WTC11 (cell line): ENCODE measurements at regions not wholly inside any gene's neighbourhood (a gene's known extent, or its start where the extent isn't known, plus 50 kb on each side); places are given as distances from the start of the nearest gene placed in this dataset.

Experiments
- CREB1 ChIP-seq: sonication (generic); formaldehyde crosslinking; IDR thresholded peaks from 2 replicates; pipeline ENCODE4 v1.8.0; 2023; ENCODE audit warnings: mild to moderate bottlenecking, missing genetic modification reagents
- CTCF ChIP-seq: fragments of 200-600 bp; IDR thresholded peaks from 2 replicates; pipeline ENCODE4 v1.8.0; 2022; ENCODE audit warnings: antibody characterized with exemption
- E2F5 ChIP-seq: sonication (generic); formaldehyde crosslinking; IDR thresholded peaks from 2 replicates; pipeline ENCODE4 v1.8.1; 2022; ENCODE audit warnings: mild to moderate bottlenecking, moderate library complexity, missing genetic modification reagents
- FOXP1 ChIP-seq: sonication (generic); formaldehyde crosslinking; IDR thresholded peaks from 2 replicates; pipeline ENCODE4 v1.8.0; 2022; ENCODE audit warnings: missing genetic modification reagents, mild to moderate bottlenecking, moderate library complexity, borderline replicate concordance
- MLX ChIP-seq: sonication (generic); formaldehyde crosslinking; IDR thresholded peaks from 2 replicates; pipeline ENCODE4 v1.8.1; 2023; ENCODE audit warnings: mild to moderate bottlenecking, missing genetic modification reagents, moderate library complexity
- MXD4 ChIP-seq: fragments of 250-450 bp; sonication (Bioruptor Pico); IDR thresholded peaks from 2 replicates; pipeline ENCODE4 v1.8.0; 2021; ENCODE audit warnings: mild to moderate bottlenecking, moderate library complexity, borderline replicate concordance
- NR2C2 ChIP-seq: sonication (generic); formaldehyde crosslinking; IDR thresholded peaks from 2 replicates; pipeline ENCODE4 v1.8.0; 2022; ENCODE audit warnings: mild to moderate bottlenecking, missing genetic modification reagents
- OVOL2 ChIP-seq: fragments of 250-450 bp; sonication (Bioruptor Pico); IDR thresholded peaks from 2 replicates; pipeline ENCODE4 v1.9.0; 2021; ENCODE audit warnings: mild to moderate bottlenecking, borderline replicate concordance
- SP1 ChIP-seq: sonication (generic); formaldehyde crosslinking; conservative IDR thresholded peaks from 2 replicates; pipeline ENCODE4 v1.8.1; 2022; ENCODE audit warnings: missing genetic modification reagents
- USF1 ChIP-seq: sonication (generic); formaldehyde crosslinking; IDR thresholded peaks from 2 replicates; pipeline ENCODE4 v1.8.0; 2022; ENCODE audit warnings: mild to moderate bottlenecking, missing genetic modification reagents
- ZNF138 ChIP-seq: sonication (generic); formaldehyde crosslinking; conservative IDR thresholded peaks from 2 replicates; pipeline ENCODE4 v1.8.1; 2022; ENCODE audit warnings: mild to moderate bottlenecking, moderate library complexity, missing genetic modification reagents

GRCh38 chr10:62529396-62529795 is 155.2 kb downstream of the ZNF365 start:
- no peak for TF ChIP-seq SP1 (CRISPR knock-in tag)
- TF ChIP-seq OVOL2 (CRISPR knock-in tag): no peak
- no peak for TF ChIP-seq MXD4 (CRISPR knock-in tag)
- no peak for TF ChIP-seq E2F5 (CRISPR knock-in tag)
- no peak for TF ChIP-seq FOXP1 (CRISPR knock-in tag)
- TF ChIP-seq CREB1 (CRISPR knock-in tag): no peak
- TF ChIP-seq MLX: no peak
- TF ChIP-seq CTCF: no peak
- TF ChIP-seq USF1 (CRISPR knock-in tag): no peak
- no peak for TF ChIP-seq NR2C2 (CRISPR knock-in tag)
- no peak for TF ChIP-seq ZNF138
